ENCODE measurements at regions not wholly inside any gene's neighbourhood (a gene's known extent, or its start where the extent isn't known, plus 50 kb on each side); places are given as distances from the start of the nearest gene placed in this dataset.

GRCh38 chr5:58066557-58066956 lies 393.3 kb downstream of the PLK2 start:
- no peak for DNase-seq
- Histone ChIP-seq H3K27me3 (ENCODE audit: control insufficient read depth, insufficient read depth, low read length, poor library complexity, severe bottlenecking) (no peaks in the 10 kb centered on the region), H3K4me1 (ENCODE audit: control insufficient read depth, insufficient read depth, low read length) (no peaks in the 10 kb centered on the region), H3K4me3 (ENCODE audit: low read length) (no peak overlapping the region), H3K27ac (ENCODE audit: low read depth, low read length) (no peak overlapping the region), H3K9me3 (ENCODE audit: control insufficient read depth, low read length) (no peaks in the 10 kb centered on the region), H3K36me3 (ENCODE audit: control insufficient read depth, insufficient read depth, low read length) (no peaks in the 10 kb centered on the region), H3K9ac (ENCODE audit: extremely low read depth, low read length, poor library complexity, severe bottlenecking) (no peak overlapping the region)
- Mint-ChIP-seq H3K36me3 (ENCODE audit: low read depth) (no peaks in the 10 kb centered on the region), H3K27me3 (ENCODE audit: insufficient read depth) (no peaks in the 10 kb centered on the region), H3K9me3 (peaks cover 15% of the 10 kb centered on the region), H3K27ac (no peak overlapping the region), H3K4me3 (no peak overlapping the region), H3K4me1 (peaks cover 5% of the 10 kb centered on the region)
- TF ChIP-seq CTCF (conservative IDR thresholded peaks at IDR 0.05), result no peak
- WGBS, 2 experiments (ENCODE audit: insufficient coverage in 1 of 2, insufficient read length in 1 of 2), result 96 to 100% methylated on average over 1 of the region's 1 CpG

- H3K36me3 Mint-ChIP-seq (ENCODE audit: low read depth), result no peaks in the 10 kb centered on the region
- H3K4me1 Mint-ChIP-seq, result peaks cover under 1% of the 10 kb centered on the region
- no peak overlapping the region for H3K27ac Mint-ChIP-seq
- Histone ChIP-seq H3K9ac (ENCODE audit: extremely low read depth, low read length, poor library complexity, severe bottlenecking) (no peak overlapping the region), H3K27me3 (ENCODE audit: control insufficient read depth, insufficient read depth, low read length, poor library complexity, severe bottlenecking) (no peaks in the 10 kb centered on the region), H3K4me3 (ENCODE audit: low read length) (no peak overlapping the region), H3K4me1 (ENCODE audit: control insufficient read depth, insufficient read depth, low read length) (no peaks in the 10 kb centered on the region), H3K36me3 (ENCODE audit: control insufficient read depth, insufficient read depth, low read length) (no peaks in the 10 kb centered on the region), H3K9me3 (ENCODE audit: control insufficient read depth, low read length) (no peaks in the 10 kb centered on the region), H3K27ac (ENCODE audit: low read depth, low read length) (no peak overlapping the region)
- H3K27me3 Mint-ChIP-seq (ENCODE audit: insufficient read depth), result no peaks in the 10 kb centered on the region
- DNase-seq, result no peak
- TF ChIP-seq CTCF (conservative IDR thresholded peaks at IDR 0.05), result no peak
- peaks cover 15% of the 10 kb centered on the region for H3K9me3 Mint-ChIP-seq
- H3K4me3 Mint-ChIP-seq, result no peak overlapping the region
- WGBS, 2 experiments (ENCODE audit: insufficient coverage in 1 of 2, insufficient read length in 1 of 2), result 94% methylated on average over 2 of the region's 2 CpGs; no CpG with 5 or more reads in 1 of the 2 experiments
Measured at GRCh38 chr5:58066076-58066475, 393.8 kb downstream of the PLK2 start.

- Histone ChIP-seq H3K36me3 (ENCODE audit: control insufficient read depth, insufficient read depth, low read length) (no peaks in the 10 kb centered on the region), H3K9ac (ENCODE audit: extremely low read depth, low read length, poor library complexity, severe bottlenecking) (no peak overlapping the region), H3K9me3 (ENCODE audit: control insufficient read depth, low read length) (no peaks in the 10 kb centered on the region), H3K4me1 (ENCODE audit: control insufficient read depth, insufficient read depth, low read length) (no peaks in the 10 kb centered on the region), H3K27me3 (ENCODE audit: control insufficient read depth, insufficient read depth, low read length, poor library complexity, severe bottlenecking) (no peaks in the 10 kb centered on the region), H3K4me3 (ENCODE audit: low read length) (no peak overlapping the region), H3K27ac (ENCODE audit: low read depth, low read length) (no peak overlapping the region)
- Mint-ChIP-seq H3K4me3 (no peak overlapping the region), H3K27ac (no peak overlapping the region), H3K36me3 (ENCODE audit: low read depth) (no peaks in the 10 kb centered on the region), H3K4me1 (no peaks in the 10 kb centered on the region), H3K9me3 (peaks cover 14% of the 10 kb centered on the region), H3K27me3 (ENCODE audit: insufficient read depth) (no peaks in the 10 kb centered on the region)
- DNase-seq, result no peak
- TF ChIP-seq CTCF (conservative IDR thresholded peaks at IDR 0.05), result no peak
- WGBS, 2 experiments (ENCODE audit: insufficient coverage in 1 of 2, insufficient read length in 1 of 2), result 95% methylated on average over 1 of the region's 2 CpGs; no CpG with 5 or more reads in 1 of the 2 experiments
Measured at GRCh38 chr5:58064801-58065200, 395.1 kb downstream of the PLK2 start.

Data from endodermal cell (in vitro differentiated cells).